HEK293 (cell line): ENCODE measurements at regions not wholly inside any gene's neighbourhood (a gene's known extent, or its start where the extent isn't known, plus 50 kb on each side); places are given as distances from the start of the nearest gene placed in this dataset.

Experiments
- CTCF ChIA-PET: fragments of 350-600 bp; formaldehyde crosslinking; extraction: SDS; loops from one replicate; lab custom pipeline; 2021; ENCODE audit warnings: antibody characterized with exemption; lab: Yijun Ruan, JAX
- POLR2A ChIA-PET: fragments of 300-600 bp; formaldehyde crosslinking; extraction: SDS; loops from one replicate; lab custom pipeline; 2020; ENCODE audit warnings: antibody characterized with exemption, inconsistent platforms; lab: Yijun Ruan, JAX
- H3K27ac ChIP-seq: fragments of 200-500 bp; sonication (Bioruptor generic); 2 replicates; pipeline ENCODE4 v1.5.1; 2014; ENCODE audit warnings: low read depth, low read length, control low read depth, inconsistent platforms; ENCODE audit errors: extremely low read depth
- H3K36me3 ChIP-seq, 2 experiments: fragments of 200-500 bp in 1 of 2; sonication (Bioruptor generic) in 1 of 2; 1 replicate in 1 of 2; 2 replicates in 1 of 2; pipeline ENCODE4 v1.5.1; 2014 to 2017; ENCODE audit warnings: inconsistent platforms in 2 of 2, low read length in 2 of 2; ENCODE audit not compliant: control insufficient read depth in 2 of 2, insufficient read depth in 1 of 2
- H3K4me1 ChIP-seq: fragments of 200-500 bp; sonication (Bioruptor generic); 2 replicates; pipeline ENCODE4 v1.5.1; 2014; ENCODE audit warnings: mild to moderate bottlenecking, low read length, inconsistent platforms; ENCODE audit not compliant: control insufficient read depth, insufficient read depth
- H3K4me3 ChIP-seq: 2 replicates; pipeline ENCODE4 v1.5.1; 2011; ENCODE audit warnings: low read depth, mild to moderate bottlenecking, control low read depth, low read length, moderate library complexity
- H3K9me3 ChIP-seq: fragments of 200-500 bp; sonication (Bioruptor generic); 2 replicates; pipeline ENCODE4 v1.5.1; 2014; ENCODE audit warnings: low read depth, low read length, inconsistent platforms; ENCODE audit not compliant: control insufficient read depth, insufficient read depth
- GLI4 ChIP-seq: fragments of 450-650 bp; formaldehyde crosslinking; IDR thresholded peaks from 2 replicates; pipeline ENCODE4 v1.5.1; 2016; ENCODE audit warnings: missing biosample characterization, missing genetic modification characterization
- KLF1 ChIP-seq: fragments of 450-650 bp; formaldehyde crosslinking; IDR thresholded peaks from 2 replicates; pipeline ENCODE4 v1.5.1; 2016; ENCODE audit warnings: missing biosample characterization, missing genetic modification characterization
- MZF1 ChIP-seq: fragments of 450-650 bp; formaldehyde crosslinking; IDR thresholded peaks from 2 replicates; pipeline ENCODE4 v1.5.1; 2017; ENCODE audit warnings: missing biosample characterization, missing genetic modification characterization, borderline replicate concordance
- ZNF211 ChIP-seq: fragments of 450-650 bp; formaldehyde crosslinking; IDR thresholded peaks from 2 replicates; pipeline ENCODE4 v1.5.1; 2016; ENCODE audit warnings: low read depth, missing biosample characterization, missing genetic modification characterization
- ZNF24 ChIP-seq: fragments of 450-650 bp; formaldehyde crosslinking; IDR thresholded peaks from 2 replicates; pipeline ENCODE4 v1.5.1; 2016; ENCODE audit warnings: missing biosample characterization, missing genetic modification characterization
- ZNF324 ChIP-seq: fragments of 450-650 bp; formaldehyde crosslinking; IDR thresholded peaks from 2 replicates; pipeline ENCODE4 v1.5.1; 2016; ENCODE audit warnings: missing biosample characterization, missing genetic modification characterization
- ZNF391 ChIP-seq: fragments of 450-650 bp; formaldehyde crosslinking; IDR thresholded peaks from 2 replicates; pipeline ENCODE4 v1.5.1; 2016; ENCODE audit warnings: low read depth, missing biosample characterization, missing genetic modification characterization, borderline replicate concordance
- ZNF394 ChIP-seq: fragments of 450-650 bp; formaldehyde crosslinking; IDR thresholded peaks from 2 replicates; pipeline ENCODE4 v1.5.1; 2016; ENCODE audit warnings: missing biosample characterization, missing genetic modification characterization, mild to moderate bottlenecking, moderate library complexity, borderline replicate concordance
- ZNF621 ChIP-seq: fragments of 450-650 bp; formaldehyde crosslinking; IDR thresholded peaks from 2 replicates; pipeline ENCODE4 v1.5.1; 2017; ENCODE audit warnings: missing biosample characterization, missing genetic modification characterization
- ZNF777 ChIP-seq: fragments of 450-650 bp; formaldehyde crosslinking; IDR thresholded peaks from 2 replicates; pipeline ENCODE4 v1.5.1; 2017; ENCODE audit warnings: missing biosample characterization, missing genetic modification characterization, borderline replicate concordance
- ZSCAN16 ChIP-seq: fragments of 450-650 bp; formaldehyde crosslinking; IDR thresholded peaks from 2 replicates; pipeline ENCODE4 v1.5.1; 2016; ENCODE audit warnings: missing biosample characterization, missing genetic modification characterization
- ZSCAN30 ChIP-seq: fragments of 450-650 bp; IDR thresholded peaks from 2 replicates; pipeline ENCODE4 v1.5.1; 2018; ENCODE audit warnings: missing biosample characterization, mild to moderate bottlenecking, missing genetic modification characterization, moderate library complexity
- TF ChIP-seq, protein P1 (sequence below): fragments of 450-650 bp; formaldehyde crosslinking; IDR thresholded peaks from 2 replicates; pipeline ENCODE4 v1.5.1; 2016; ENCODE audit warnings: missing biosample characterization, missing genetic modification characterization
- TF ChIP-seq, protein P2 (sequence below): fragments of 450-650 bp; formaldehyde crosslinking; IDR thresholded peaks from 2 replicates; pipeline ENCODE4 v1.5.1; 2016; ENCODE audit warnings: missing biosample characterization, missing genetic modification characterization
- TF ChIP-seq, protein P3 (sequence below): fragments of 450-650 bp; formaldehyde crosslinking; IDR thresholded peaks from 2 replicates; pipeline ENCODE4 v1.5.1; 2016; ENCODE audit warnings: missing biosample characterization, missing genetic modification characterization
- TF ChIP-seq, protein P4 (sequence below): fragments of 450-650 bp; formaldehyde crosslinking; IDR thresholded peaks from 2 replicates; pipeline ENCODE4 v1.5.1; 2016; ENCODE audit warnings: missing biosample characterization, missing genetic modification characterization

DNA sequence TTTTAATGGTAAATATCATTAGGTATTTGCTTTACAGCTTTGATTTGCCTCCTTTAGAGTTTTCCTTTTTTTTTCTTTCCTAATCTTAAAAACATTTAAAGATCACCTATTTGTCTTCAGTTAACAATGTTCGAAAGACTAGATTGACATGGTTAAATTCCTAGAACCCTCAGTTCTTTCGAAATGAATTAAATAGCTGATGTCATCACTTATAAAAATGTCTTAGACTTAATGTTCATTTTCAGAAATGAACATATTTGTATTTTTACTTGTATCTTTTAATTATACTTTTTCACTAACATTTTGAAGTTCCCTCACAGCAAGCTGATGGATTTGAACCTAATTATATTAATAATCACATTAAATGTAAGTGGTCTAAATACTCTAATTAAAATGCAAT, 205.3 kb upstream of the IRX4 start:
- no peaks in the 10 kb centered on the region for H3K36me3 ChIP-seq
- TF ChIP-seq, protein P1, sequence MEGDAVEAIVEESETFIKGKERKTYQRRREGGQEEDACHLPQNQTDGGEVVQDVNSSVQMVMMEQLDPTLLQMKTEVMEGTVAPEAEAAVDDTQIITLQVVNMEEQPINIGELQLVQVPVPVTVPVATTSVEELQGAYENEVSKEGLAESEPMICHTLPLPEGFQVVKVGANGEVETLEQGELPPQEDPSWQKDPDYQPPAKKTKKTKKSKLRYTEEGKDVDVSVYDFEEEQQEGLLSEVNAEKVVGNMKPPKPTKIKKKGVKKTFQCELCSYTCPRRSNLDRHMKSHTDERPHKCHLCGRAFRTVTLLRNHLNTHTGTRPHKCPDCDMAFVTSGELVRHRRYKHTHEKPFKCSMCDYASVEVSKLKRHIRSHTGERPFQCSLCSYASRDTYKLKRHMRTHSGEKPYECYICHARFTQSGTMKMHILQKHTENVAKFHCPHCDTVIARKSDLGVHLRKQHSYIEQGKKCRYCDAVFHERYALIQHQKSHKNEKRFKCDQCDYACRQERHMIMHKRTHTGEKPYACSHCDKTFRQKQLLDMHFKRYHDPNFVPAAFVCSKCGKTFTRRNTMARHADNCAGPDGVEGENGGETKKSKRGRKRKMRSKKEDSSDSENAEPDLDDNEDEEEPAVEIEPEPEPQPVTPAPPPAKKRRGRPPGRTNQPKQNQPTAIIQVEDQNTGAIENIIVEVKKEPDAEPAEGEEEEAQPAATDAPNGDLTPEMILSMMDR (tag by site-specific recombination), result no peak
- TF ChIP-seq ZNF777 (tag by site-specific recombination), result no peak
- no peak for TF ChIP-seq ZNF211 (tag by site-specific recombination)
- TF ChIP-seq ZNF24 (tag by site-specific recombination), result no peak
- no peak for TF ChIP-seq KLF1 (tag by site-specific recombination)
- TF ChIP-seq ZNF391 (tag by site-specific recombination), result no peak
- TF ChIP-seq, protein P2, sequence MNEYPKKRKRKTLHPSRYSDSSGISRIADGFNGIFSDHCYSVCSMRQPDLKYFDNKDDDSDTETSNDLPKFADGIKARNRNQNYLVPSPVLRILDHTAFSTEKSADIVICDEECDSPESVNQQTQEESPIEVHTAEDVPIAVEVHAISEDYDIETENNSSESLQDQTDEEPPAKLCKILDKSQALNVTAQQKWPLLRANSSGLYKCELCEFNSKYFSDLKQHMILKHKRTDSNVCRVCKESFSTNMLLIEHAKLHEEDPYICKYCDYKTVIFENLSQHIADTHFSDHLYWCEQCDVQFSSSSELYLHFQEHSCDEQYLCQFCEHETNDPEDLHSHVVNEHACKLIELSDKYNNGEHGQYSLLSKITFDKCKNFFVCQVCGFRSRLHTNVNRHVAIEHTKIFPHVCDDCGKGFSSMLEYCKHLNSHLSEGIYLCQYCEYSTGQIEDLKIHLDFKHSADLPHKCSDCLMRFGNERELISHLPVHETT (tag by site-specific recombination), result no peak
- no peak for TF ChIP-seq GLI4 (tag by site-specific recombination)
- no peak for TF ChIP-seq ZNF394 (tag by site-specific recombination)
- TF ChIP-seq ZNF621 (tag by site-specific recombination), result no peak
- TF ChIP-seq, protein P3, sequence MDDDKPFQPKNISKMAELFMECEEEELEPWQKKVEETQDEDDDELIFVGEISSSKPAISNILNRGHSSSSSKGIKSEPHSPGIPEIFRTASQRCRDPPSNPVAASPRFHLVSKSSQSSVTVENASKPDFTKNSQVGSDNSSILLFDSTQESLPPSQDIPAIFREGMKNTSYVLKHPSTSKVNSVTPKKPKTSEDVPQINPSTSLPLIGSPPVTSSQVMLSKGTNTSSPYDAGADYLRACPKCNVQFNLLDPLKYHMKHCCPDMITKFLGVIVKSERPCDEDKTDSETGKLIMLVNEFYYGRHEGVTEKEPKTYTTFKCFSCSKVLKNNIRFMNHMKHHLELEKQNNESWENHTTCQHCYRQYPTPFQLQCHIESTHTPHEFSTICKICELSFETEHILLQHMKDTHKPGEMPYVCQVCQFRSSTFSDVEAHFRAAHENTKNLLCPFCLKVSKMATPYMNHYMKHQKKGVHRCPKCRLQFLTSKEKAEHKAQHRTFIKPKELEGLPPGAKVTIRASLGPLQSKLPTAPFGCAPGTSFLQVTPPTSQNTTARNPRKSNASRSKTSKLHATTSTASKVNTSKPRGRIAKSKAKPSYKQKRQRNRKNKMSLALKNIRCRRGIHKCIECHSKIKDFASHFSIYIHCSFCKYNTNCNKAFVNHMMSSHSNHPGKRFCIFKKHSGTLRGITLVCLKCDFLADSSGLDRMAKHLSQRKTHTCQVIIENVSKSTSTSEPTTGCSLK, result no peak
- no peak for TF ChIP-seq MZF1
- TF ChIP-seq ZSCAN16 (tag by site-specific recombination), result no peak
- no peak for TF ChIP-seq ZNF324 (tag by site-specific recombination)
- ChIA-PET CTCF (interaction anchor here (0.6 kb wide), 1 partner anchor 608 kb away, joined by 3 read pairs; no protein-coding TSS in a partner anchor), POLR2A (no interaction called here)
- H3K9me3 ChIP-seq, result no peaks in the 10 kb centered on the region; the same call in 1 of the 2 replicates
- H3K4me1 ChIP-seq, result no peaks in the 10 kb centered on the region
- H3K27ac ChIP-seq, result no peak overlapping the region
- no peak overlapping the region for H3K4me3 ChIP-seq

DNA sequence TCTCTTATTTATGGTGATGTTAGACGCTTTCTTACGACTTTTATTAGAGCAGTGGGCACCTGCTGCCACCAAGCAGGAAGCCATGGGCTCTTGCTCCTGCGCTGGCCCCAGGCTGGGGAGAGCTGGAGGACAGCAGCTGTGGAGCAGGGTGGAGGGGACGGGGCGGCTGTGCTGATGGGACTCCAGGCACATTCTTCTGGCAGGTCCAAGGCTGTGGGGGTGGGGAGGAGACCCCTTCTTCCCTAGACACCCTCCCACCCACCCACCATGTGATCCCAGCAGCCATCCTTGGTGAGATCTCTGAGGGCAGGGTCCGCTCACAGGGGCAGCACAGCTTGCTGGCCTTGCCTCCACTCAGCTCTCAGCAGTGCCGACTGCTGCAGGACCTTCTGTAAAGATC, 192.6 kb upstream of the IRX4 start:
- CTCF ChIA-PET, result interaction anchor here (0.7 kb wide), 1 partner anchor 16 kb away, joined by 3 read pairs; no protein-coding TSS in a partner anchor
- H3K36me3 ChIP-seq, result no peaks in the 10 kb centered on the region
- H3K4me1 ChIP-seq, result no peaks in the 10 kb centered on the region
- H3K27ac ChIP-seq, result no peak overlapping the region
- H3K9me3 ChIP-seq, result no peaks in the 10 kb centered on the region
- TF ChIP-seq ZSCAN30 (tag by site-specific recombination), result no peak
- TF ChIP-seq, protein P4, sequence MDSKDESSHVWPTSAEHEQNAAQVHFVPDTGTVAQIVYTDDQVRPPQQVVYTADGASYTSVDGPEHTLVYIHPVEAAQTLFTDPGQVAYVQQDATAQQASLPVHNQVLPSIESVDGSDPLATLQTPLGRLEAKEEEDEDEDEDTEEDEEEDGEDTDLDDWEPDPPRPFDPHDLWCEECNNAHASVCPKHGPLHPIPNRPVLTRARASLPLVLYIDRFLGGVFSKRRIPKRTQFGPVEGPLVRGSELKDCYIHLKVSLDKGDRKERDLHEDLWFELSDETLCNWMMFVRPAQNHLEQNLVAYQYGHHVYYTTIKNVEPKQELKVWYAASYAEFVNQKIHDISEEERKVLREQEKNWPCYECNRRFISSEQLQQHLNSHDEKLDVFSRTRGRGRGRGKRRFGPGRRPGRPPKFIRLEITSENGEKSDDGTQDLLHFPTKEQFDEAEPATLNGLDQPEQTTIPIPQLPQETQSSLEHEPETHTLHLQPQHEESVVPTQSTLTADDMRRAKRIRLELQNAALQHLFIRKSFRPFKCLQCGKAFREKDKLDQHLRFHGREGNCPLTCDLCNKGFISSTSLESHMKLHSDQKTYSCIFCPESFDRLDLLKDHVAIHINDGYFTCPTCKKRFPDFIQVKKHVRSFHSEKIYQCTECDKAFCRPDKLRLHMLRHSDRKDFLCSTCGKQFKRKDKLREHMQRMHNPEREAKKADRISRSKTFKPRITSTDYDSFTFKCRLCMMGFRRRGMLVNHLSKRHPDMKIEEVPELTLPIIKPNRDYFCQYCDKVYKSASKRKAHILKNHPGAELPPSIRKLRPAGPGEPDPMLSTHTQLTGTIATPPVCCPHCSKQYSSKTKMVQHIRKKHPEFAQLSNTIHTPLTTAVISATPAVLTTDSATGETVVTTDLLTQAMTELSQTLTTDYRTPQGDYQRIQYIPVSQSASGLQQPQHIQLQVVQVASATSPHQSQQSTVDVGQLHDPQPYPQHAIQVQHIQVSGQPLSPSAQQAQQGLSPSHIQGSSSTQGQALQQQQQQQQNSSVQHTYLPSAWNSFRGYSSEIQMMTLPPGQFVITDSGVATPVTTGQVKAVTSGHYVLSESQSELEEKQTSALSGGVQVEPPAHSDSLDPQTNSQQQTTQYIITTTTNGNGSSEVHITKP, result no peak
- POLR2A ChIA-PET, result interaction anchor here (0.6 kb wide), 1 partner anchor 507 kb away, joined by 4 read pairs; no protein-coding TSS in a partner anchor
- H3K4me3 ChIP-seq, result no peak overlapping the region
